ENCODE measurements at regions not wholly inside any gene's neighbourhood (a gene's known extent, or its start where the extent isn't known, plus 50 kb on each side); places are given as distances from the start of the nearest gene placed in this dataset.

GRCh38 chr1:177873238-177873637 lies 96.6 kb downstream of the SEC16B start:
- Histone ChIP-seq H3K79me2 (ENCODE audit: low read depth) (no peaks in the 10 kb centered on the region), H4K20me1 (ENCODE audit: low read depth) (no peaks in the 10 kb centered on the region), H3K9ac (no peak overlapping the region), H3K4me3 (no peak overlapping the region), H3K9me3 (ENCODE audit: low read depth) (no peaks in the 10 kb centered on the region), H3K4me1 (no peaks in the 10 kb centered on the region), H3F3A (ENCODE audit: low read depth) (no peaks in the 10 kb centered on the region), H3K27ac (no peak overlapping the region), H2AFZ (replicated peaks) (no peak overlapping the region), H3K36me3 (no peaks in the 10 kb centered on the region), H3K27me3 (no peaks in the 10 kb centered on the region), H3K4me2 (no peak overlapping the region)
- no peaks in the 10 kb centered on the region for H3K36me3 Mint-ChIP-seq
- no peak for TF ChIP-seq EZH2phosphoT487 (IDR thresholded peaks at IDR 0.05)
- no peak for TF ChIP-seq CTCF (IDR thresholded peaks at IDR 0.05)
- no peak for TF ChIP-seq EZH2 (IDR thresholded peaks at IDR 0.05)
- H3K27me3 Mint-ChIP-seq (ENCODE audit: insufficient read depth, low read depth) = peaks cover 5% of the 10 kb centered on the region
- no peaks in the 10 kb centered on the region for H3K4me1 Mint-ChIP-seq
- peaks cover 5% of the 10 kb centered on the region for H3K9me3 Mint-ChIP-seq
- H3K4me3 Mint-ChIP-seq = no peak overlapping the region
- no peak for DNase-seq (ENCODE audit: low spot score)
- no peak overlapping the region for H3K27ac Mint-ChIP-seq

GRCh38 chr1:177872308-177872900 lies 97.5 kb downstream of the SEC16B start:
- peaks cover 5% of the 10 kb centered on the region for H3K9me3 Mint-ChIP-seq

GRCh38 chr1:177871613-177872307 lies 98.1 kb downstream of the SEC16B start:
- Histone ChIP-seq H3K4me1 (no peaks in the 10 kb centered on the region), H3K79me2 (ENCODE audit: low read depth) (no peaks in the 10 kb centered on the region), H4K20me1 (ENCODE audit: low read depth) (no peaks in the 10 kb centered on the region), H3K4me3 (no peak overlapping the region), H3K9me3 (ENCODE audit: low read depth) (no peaks in the 10 kb centered on the region), H3K27me3 (no peaks in the 10 kb centered on the region), H3K4me2 (no peak overlapping the region), H3F3A (ENCODE audit: low read depth) (no peaks in the 10 kb centered on the region), H2AFZ (replicated peaks) (no peak overlapping the region), H3K9ac (no peak overlapping the region), H3K36me3 (no peaks in the 10 kb centered on the region), H3K27ac (no peak overlapping the region)
- TF ChIP-seq EZH2 (IDR thresholded peaks at IDR 0.05) (no peak), CTCF (IDR thresholded peaks at IDR 0.05) (no peak), EZH2phosphoT487 (IDR thresholded peaks at IDR 0.05) (no peak)
- no peaks in the 10 kb centered on the region for H3K4me1 Mint-ChIP-seq
- H3K36me3 Mint-ChIP-seq = no peaks in the 10 kb centered on the region
- peaks cover 5% of the 10 kb centered on the region for H3K27me3 Mint-ChIP-seq (ENCODE audit: insufficient read depth, low read depth)
- H3K27ac Mint-ChIP-seq = no peak overlapping the region
- DNase-seq (ENCODE audit: low spot score) = no peak
- H3K9me3 Mint-ChIP-seq = peaks cover 4% of the 10 kb centered on the region
- H3K4me3 Mint-ChIP-seq = no peak overlapping the region

More at GRCh38 chr1:177872308-177872900, 97.5 kb downstream of the SEC16B start:
- Histone ChIP-seq H3K9me3 (ENCODE audit: low read depth) (no peaks in the 10 kb centered on the region), H3K79me2 (ENCODE audit: low read depth) (no peaks in the 10 kb centered on the region), H4K20me1 (ENCODE audit: low read depth) (no peaks in the 10 kb centered on the region), H3F3A (ENCODE audit: low read depth) (no peaks in the 10 kb centered on the region), H3K4me1 (no peaks in the 10 kb centered on the region), H3K27me3 (no peaks in the 10 kb centered on the region), H2AFZ (replicated peaks) (no peak overlapping the region), H3K9ac (no peak overlapping the region), H3K4me2 (no peak overlapping the region), H3K27ac (no peak overlapping the region), H3K4me3 (no peak overlapping the region), H3K36me3 (no peaks in the 10 kb centered on the region)
- no peak for TF ChIP-seq EZH2 (IDR thresholded peaks at IDR 0.05)
- TF ChIP-seq CTCF (IDR thresholded peaks at IDR 0.05) = no peak
- TF ChIP-seq EZH2phosphoT487 (IDR thresholded peaks at IDR 0.05) = no peak
- Mint-ChIP-seq H3K36me3 (no peaks in the 10 kb centered on the region), H3K27me3 (ENCODE audit: insufficient read depth, low read depth) (peaks cover 5% of the 10 kb centered on the region), H3K27ac (no peak overlapping the region), H3K4me3 (no peak overlapping the region), H3K4me1 (no peaks in the 10 kb centered on the region)
- DNase-seq (ENCODE audit: low spot score) = no peak
